ENCODE measurements at regions not wholly inside any gene's neighbourhood (a gene's known extent, or its start where the extent isn't known, plus 50 kb on each side); places are given as distances from the start of the nearest gene placed in this dataset.
"Not testable (repeated sequence)": the region's sequence is repeated elsewhere in the genome, so short reads cannot be mapped to it uniquely, and the experiment has no call there.

DNA sequence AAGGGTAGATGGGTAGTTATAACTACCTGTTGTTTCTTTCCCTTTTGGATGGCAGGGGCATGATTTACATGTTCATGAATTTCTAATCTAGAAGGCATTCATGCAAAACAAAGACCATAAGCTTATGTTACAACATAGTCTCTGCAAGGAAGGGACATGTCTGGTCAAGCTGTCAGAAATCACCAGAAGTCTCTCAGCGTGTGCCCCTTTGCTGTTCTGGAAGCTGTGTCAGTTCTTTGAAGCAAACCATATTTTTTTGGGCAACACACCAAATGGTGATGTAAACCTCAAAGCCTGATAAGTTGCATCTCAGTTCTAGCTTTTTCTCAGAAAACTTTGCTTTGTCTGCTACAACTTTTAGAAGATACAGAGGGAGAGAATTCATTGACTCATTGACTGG, 173.5 kb upstream of the CTAGE1 start:
- H3K9me3 ChIP-seq: no peaks in the 10 kb centered on the region
- no peak overlapping the region for H3K27ac ChIP-seq
- TF ChIP-seq POLR2A (IDR thresholded peaks at IDR 0.05) (no peak), POLR2AphosphoS5 (IDR thresholded peaks at IDR 0.05) (no peak)
- TF ChIP-seq, protein P1, sequence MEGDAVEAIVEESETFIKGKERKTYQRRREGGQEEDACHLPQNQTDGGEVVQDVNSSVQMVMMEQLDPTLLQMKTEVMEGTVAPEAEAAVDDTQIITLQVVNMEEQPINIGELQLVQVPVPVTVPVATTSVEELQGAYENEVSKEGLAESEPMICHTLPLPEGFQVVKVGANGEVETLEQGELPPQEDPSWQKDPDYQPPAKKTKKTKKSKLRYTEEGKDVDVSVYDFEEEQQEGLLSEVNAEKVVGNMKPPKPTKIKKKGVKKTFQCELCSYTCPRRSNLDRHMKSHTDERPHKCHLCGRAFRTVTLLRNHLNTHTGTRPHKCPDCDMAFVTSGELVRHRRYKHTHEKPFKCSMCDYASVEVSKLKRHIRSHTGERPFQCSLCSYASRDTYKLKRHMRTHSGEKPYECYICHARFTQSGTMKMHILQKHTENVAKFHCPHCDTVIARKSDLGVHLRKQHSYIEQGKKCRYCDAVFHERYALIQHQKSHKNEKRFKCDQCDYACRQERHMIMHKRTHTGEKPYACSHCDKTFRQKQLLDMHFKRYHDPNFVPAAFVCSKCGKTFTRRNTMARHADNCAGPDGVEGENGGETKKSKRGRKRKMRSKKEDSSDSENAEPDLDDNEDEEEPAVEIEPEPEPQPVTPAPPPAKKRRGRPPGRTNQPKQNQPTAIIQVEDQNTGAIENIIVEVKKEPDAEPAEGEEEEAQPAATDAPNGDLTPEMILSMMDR (IDR thresholded peaks at IDR 0.05): no peak

DNA sequence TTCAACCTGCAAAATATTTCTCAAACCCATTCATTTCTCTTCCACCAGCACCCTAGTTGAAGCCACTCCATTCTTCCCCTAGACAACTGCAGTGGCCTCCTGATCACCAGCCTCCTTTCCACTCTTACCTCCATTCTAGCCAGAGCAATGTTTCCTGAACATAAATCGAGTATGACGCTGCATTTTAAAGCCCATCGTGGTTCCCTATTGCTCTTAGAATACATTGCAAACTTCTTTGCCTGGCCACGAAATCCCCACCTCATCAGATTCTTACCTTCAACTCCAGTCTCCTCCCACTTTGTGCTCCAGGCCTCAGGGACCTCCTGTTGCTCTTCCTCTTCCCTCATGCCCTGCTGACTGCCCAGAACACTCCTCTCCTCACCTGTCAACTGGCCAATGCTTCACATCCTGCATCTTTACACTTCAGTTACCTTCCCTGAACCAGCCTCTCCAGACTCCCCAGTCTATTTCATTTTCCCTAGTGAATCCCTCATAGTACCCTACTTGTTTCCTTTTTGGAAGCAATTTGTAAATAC, 176.5 kb upstream of the CTAGE1 start:
- intact Hi-C loops (cut with DNase I): no loop called here
- no peaks in the 10 kb centered on the region for H3K9me3 ChIP-seq
- DNase-seq (ENCODE audit: low spot score): no peak
- H3K4me1 ChIP-seq (replicated peaks): no peaks in the 10 kb centered on the region
- no peak overlapping the region for H3K27ac ChIP-seq
- no peak for TF ChIP-seq POLR2A (IDR thresholded peaks at IDR 0.05)
- no peak for TF ChIP-seq POLR2AphosphoS5 (IDR thresholded peaks at IDR 0.05)
- TF ChIP-seq, protein P1 (IDR thresholded peaks at IDR 0.05): no peak
- no peaks in the 10 kb centered on the region for H3K36me3 ChIP-seq
- no peaks in the 10 kb centered on the region for H3K27me3 ChIP-seq (replicated peaks; ENCODE audit: insufficient read depth)
- no peak overlapping the region for H3K4me3 ChIP-seq
- WGBS: 83% methylated on average over 4 of the region's 4 CpGs

More for the DNA sequence above, 173.5 kb upstream of the CTAGE1 start:
- 9% methylated on average over 1 of the region's 1 CpG for WGBS
- Histone ChIP-seq H3K27me3 (replicated peaks; ENCODE audit: insufficient read depth) (no peaks in the 10 kb centered on the region), H3K4me3 (no peak overlapping the region), H3K4me1 (replicated peaks) (no peaks in the 10 kb centered on the region), H3K36me3 (no peaks in the 10 kb centered on the region)
- DNase-seq (ENCODE audit: low spot score): no peak
- intact Hi-C loops (cut with DNase I): no loop called here

DNA sequence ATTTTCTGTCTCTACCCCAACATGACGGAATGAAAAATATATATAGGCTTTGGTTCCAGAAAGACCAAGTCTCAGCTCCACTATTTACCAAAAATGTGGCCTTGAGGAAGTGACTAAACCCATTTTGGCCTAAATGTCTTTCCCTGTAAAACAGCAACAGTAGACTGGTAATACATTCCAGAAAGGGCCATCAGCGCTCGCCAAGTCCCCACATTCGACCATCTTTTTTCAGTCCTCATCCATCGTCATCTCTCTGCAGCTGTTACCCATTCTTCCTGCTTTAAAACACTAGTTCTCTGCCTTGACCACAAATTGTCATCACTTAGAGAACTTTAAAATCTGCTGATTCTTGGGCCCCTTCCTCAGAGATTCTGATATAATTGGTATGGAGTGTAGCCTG, 183.8 kb upstream of the CTAGE1 start:
- 94% methylated on average over 5 of the region's 5 CpGs for WGBS
- Histone ChIP-seq H3K4me3 (no peak overlapping the region), H3K27ac (no peak overlapping the region), H3K4me1 (replicated peaks) (peaks cover 4% of the 10 kb centered on the region), H3K27me3 (replicated peaks; ENCODE audit: insufficient read depth) (no peaks in the 10 kb centered on the region), H3K9me3 (no peaks in the 10 kb centered on the region), H3K36me3 (no peaks in the 10 kb centered on the region)
- DNase-seq (ENCODE audit: low spot score): no peak
- no peak for TF ChIP-seq POLR2A (IDR thresholded peaks at IDR 0.05)
- TF ChIP-seq, protein P1 (IDR thresholded peaks at IDR 0.05): no peak
- TF ChIP-seq POLR2AphosphoS5 (IDR thresholded peaks at IDR 0.05): no peak
- intact Hi-C loops (cut with DNase I): loop anchor here (10.0 kb wide), 1 partner anchor 83 kb away; no protein-coding TSS in a partner anchor

DNA sequence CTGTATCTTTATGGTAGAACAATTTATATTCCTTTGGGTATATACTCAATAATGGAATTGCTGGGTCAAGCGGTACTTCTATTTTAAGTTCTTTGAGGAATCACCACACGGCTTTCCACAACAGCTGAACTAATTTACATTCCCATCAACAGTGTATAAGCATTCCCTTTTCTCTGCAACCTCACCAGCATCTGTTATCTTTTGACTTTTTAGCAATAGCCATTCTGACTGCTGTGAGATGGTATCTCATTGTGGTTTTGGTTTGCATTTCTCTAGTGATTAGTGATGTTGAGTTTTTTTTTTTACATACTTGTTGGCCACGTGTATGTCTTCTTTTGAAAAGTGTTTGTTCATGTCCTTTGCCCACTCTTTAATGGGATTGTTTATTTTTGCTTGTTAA, 184.7 kb upstream of the CTAGE1 start:
- not testable (repeated sequence) for DNase-seq (ENCODE audit: low spot score); H3K4me3 ChIP-seq; H3K4me1 ChIP-seq (replicated peaks); H3K9me3 ChIP-seq; H3K36me3 ChIP-seq; H3K27ac ChIP-seq; H3K27me3 ChIP-seq (replicated peaks; ENCODE audit: insufficient read depth)
- WGBS: 65% methylated on average over 3 of the region's 3 CpGs
- intact Hi-C loops (cut with DNase I): loop anchor here (10.0 kb wide), 1 partner anchor 82 kb away; no protein-coding TSS in a partner anchor

DNA sequence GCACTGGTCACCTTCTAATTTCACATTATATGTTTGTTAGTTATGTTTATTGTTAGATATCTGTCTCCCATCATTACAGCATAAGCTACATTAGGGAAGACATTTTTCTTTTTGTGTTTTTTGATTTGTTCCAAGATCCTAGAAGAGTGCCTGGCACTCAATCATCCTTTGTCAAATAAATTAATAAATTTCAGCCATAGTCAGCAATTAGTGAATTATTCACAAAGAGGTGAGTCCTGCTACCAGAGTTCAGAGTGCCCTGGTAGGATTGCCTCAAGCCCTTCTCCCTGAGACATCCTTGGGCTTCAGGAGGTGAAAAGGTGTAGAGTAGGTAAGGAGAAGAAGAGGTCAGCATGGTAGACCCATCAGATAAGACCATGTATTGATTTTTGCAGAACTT, 186.2 kb upstream of the CTAGE1 start:
- no peak for TF ChIP-seq POLR2A (IDR thresholded peaks at IDR 0.05)
- TF ChIP-seq, protein P1 (IDR thresholded peaks at IDR 0.05): no peak
- no peak for TF ChIP-seq POLR2AphosphoS5 (IDR thresholded peaks at IDR 0.05)
- Histone ChIP-seq H3K36me3 (no peaks in the 10 kb centered on the region), H3K27ac (no peak overlapping the region), H3K27me3 (replicated peaks; ENCODE audit: insufficient read depth) (no peaks in the 10 kb centered on the region), H3K4me1 (replicated peaks) (peaks cover 4% of the 10 kb centered on the region), H3K4me3 (no peak overlapping the region), H3K9me3 (no peaks in the 10 kb centered on the region)
- intact Hi-C loops (cut with DNase I): loop anchor here (10.0 kb wide), 1 partner anchor 81 kb away; no protein-coding TSS in a partner anchor
- no peak for DNase-seq (ENCODE audit: low spot score)

All from prostate gland (tissue), 2 donors.